ENCODE measurements at regions not wholly inside any gene's neighbourhood (a gene's known extent, or its start where the extent isn't known, plus 50 kb on each side); places are given as distances from the start of the nearest gene placed in this dataset.
"Not testable (repeated sequence)": the region's sequence is repeated elsewhere in the genome, so short reads cannot be mapped to it uniquely, and the experiment has no call there.

DNA sequence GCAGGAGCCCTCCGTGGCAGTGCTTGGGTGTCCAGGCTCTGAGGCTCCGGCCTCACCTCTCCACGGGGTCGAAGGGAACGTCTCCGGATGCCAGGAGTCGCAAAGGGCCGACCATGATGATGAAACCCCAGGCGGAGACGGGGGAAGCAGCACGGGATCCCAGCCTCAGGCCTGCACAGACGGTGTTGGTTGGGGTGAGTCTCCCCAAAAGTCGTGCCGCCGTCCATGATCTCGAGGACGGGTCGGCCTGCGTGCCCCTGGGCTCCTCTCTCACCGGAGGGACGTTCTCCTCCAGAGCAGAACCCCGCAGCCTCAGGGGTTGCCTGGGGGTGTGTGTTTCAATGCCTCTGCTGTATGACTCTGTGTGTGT is 100.6 kb upstream of the FOXD4L5 start:
- TF ChIP-seq, protein P1, sequence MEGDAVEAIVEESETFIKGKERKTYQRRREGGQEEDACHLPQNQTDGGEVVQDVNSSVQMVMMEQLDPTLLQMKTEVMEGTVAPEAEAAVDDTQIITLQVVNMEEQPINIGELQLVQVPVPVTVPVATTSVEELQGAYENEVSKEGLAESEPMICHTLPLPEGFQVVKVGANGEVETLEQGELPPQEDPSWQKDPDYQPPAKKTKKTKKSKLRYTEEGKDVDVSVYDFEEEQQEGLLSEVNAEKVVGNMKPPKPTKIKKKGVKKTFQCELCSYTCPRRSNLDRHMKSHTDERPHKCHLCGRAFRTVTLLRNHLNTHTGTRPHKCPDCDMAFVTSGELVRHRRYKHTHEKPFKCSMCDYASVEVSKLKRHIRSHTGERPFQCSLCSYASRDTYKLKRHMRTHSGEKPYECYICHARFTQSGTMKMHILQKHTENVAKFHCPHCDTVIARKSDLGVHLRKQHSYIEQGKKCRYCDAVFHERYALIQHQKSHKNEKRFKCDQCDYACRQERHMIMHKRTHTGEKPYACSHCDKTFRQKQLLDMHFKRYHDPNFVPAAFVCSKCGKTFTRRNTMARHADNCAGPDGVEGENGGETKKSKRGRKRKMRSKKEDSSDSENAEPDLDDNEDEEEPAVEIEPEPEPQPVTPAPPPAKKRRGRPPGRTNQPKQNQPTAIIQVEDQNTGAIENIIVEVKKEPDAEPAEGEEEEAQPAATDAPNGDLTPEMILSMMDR (IDR thresholded peaks at IDR 0.05; ENCODE audit: low read depth, low read length, poor library complexity, severe bottlenecking): not testable (repeated sequence)
- not testable (repeated sequence) for TF ChIP-seq EZH2phosphoT487 (IDR thresholded peaks at IDR 0.05; ENCODE audit: borderline replicate concordance, low read length)
